ENCODE measurements at regions not wholly inside any gene's neighbourhood (a gene's known extent, or its start where the extent isn't known, plus 50 kb on each side); places are given as distances from the start of the nearest gene placed in this dataset.

DNA sequence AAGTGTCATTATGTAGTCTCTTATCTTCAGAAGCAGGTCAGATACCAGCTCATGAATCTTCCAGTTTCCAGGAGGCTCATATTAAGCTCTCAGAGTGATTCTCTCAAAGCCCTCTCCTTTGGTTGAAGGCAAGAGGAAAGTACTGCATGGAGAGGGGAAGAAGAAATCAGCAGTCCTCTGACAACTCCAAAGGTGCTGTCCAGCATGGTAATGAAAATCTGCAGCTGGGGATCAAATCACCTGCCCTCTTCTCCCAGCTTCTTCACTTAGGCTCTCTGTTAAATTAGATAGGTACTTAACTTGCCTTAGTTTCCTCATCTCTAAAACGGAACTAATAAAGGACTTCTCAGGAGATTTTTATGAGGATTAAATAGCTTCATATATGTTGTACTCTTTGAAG is 738.8 kb upstream of the GOLIM4 start:
- TF ChIP-seq, protein P1, sequence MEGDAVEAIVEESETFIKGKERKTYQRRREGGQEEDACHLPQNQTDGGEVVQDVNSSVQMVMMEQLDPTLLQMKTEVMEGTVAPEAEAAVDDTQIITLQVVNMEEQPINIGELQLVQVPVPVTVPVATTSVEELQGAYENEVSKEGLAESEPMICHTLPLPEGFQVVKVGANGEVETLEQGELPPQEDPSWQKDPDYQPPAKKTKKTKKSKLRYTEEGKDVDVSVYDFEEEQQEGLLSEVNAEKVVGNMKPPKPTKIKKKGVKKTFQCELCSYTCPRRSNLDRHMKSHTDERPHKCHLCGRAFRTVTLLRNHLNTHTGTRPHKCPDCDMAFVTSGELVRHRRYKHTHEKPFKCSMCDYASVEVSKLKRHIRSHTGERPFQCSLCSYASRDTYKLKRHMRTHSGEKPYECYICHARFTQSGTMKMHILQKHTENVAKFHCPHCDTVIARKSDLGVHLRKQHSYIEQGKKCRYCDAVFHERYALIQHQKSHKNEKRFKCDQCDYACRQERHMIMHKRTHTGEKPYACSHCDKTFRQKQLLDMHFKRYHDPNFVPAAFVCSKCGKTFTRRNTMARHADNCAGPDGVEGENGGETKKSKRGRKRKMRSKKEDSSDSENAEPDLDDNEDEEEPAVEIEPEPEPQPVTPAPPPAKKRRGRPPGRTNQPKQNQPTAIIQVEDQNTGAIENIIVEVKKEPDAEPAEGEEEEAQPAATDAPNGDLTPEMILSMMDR (optimal IDR thresholded peaks at IDR 0.05 in 1 of 3, IDR thresholded peaks at IDR 0.05 in 1 of 3, conservative IDR thresholded peaks at IDR 0.05 in 1 of 3; ENCODE audit: extremely low read depth in 1 of 3, insufficient read depth in 2 of 3, low read length in 3 of 3) = no peak
- TF ChIP-seq EZH2 (IDR thresholded peaks at IDR 0.05; ENCODE audit: low read length) = no peak

All from keratinocyte (primary cell).